Stromal cell of bone marrow (primary cell): ENCODE measurements at regions not wholly inside any gene's neighbourhood (a gene's known extent, or its start where the extent isn't known, plus 50 kb on each side); places are given as distances from the start of the nearest gene placed in this dataset.
A peak's percentile ranks its signal among the peaks of the same experiment; 100 is the strongest.
"Not testable (repeated sequence)": the region's sequence is repeated elsewhere in the genome, so short reads cannot be mapped to it uniquely, and the experiment has no call there.

Source experiments
- DNase-seq: peaks from one replicate; pipeline ENCODE4 v3.0.0-alpha.2; 2012; ENCODE audit warnings: low read depth

- DNase-seq = no peak
Observed at GRCh38 chr10:36547965-36548364, 577.4 kb upstream of the ANKRD30A start.

- DNase-seq = peak; percentile 38
Observed at GRCh38 chr10:36542493-36542892, 582.9 kb upstream of the ANKRD30A start.

- DNase-seq = no peak
Observed at GRCh38 chr10:36540611-36541010, 584.8 kb upstream of the ANKRD30A start.

- peak; percentile 48 for DNase-seq
Observed at GRCh38 chr10:36538953-36539586, 586.3 kb upstream of the ANKRD30A start.

GRCh38 chr10:36534471-36535002, 590.9 kb upstream of the ANKRD30A start:
- peak; percentile 65 for DNase-seq

GRCh38 chr10:36533861-36534260, 591.5 kb upstream of the ANKRD30A start:
- no peak for DNase-seq

GRCh38 chr10:36533316-36533715, 592.1 kb upstream of the ANKRD30A start:
- DNase-seq = no peak

- DNase-seq = peak; percentile 45
Observed at GRCh38 chr10:36531621-36532020, 593.8 kb upstream of the ANKRD30A start.

- DNase-seq = no peak
Observed at GRCh38 chr10:36526033-36526432, 599.4 kb upstream of the ANKRD30A start.

- not testable (repeated sequence) for DNase-seq
Observed at GRCh38 chr10:36524126-36524525, 601.3 kb upstream of the ANKRD30A start.

GRCh38 chr10:36519909-36520308, 605.5 kb upstream of the ANKRD30A start:
- no peak for DNase-seq

GRCh38 chr10:36516281-36516680, 609.1 kb upstream of the ANKRD30A start:
- no peak for DNase-seq

- DNase-seq = no peak
Observed at GRCh38 chr10:36515319-36515718, 610.1 kb upstream of the ANKRD30A start.

- no peak for DNase-seq
Observed at GRCh38 chr10:36507715-36508114, 617.7 kb upstream of the ANKRD30A start.

GRCh38 chr10:36506697-36507496, 618.5 kb upstream of the ANKRD30A start:
- DNase-seq = no peak

GRCh38 chr10:36506261-36506660, 619.1 kb upstream of the ANKRD30A start:
- no peak for DNase-seq

GRCh38 chr10:36504758-36505157, 620.6 kb upstream of the ANKRD30A start:
- DNase-seq = no peak

- no peak for DNase-seq
Observed at GRCh38 chr10:36500266-36500665, 625.1 kb upstream of the ANKRD30A start.

- no peak for DNase-seq
Observed at GRCh38 chr10:36499693-36500092, 625.7 kb upstream of the ANKRD30A start.

- no peak for DNase-seq
Observed at GRCh38 chr10:36496758-36497157, 628.6 kb upstream of the ANKRD30A start.

GRCh38 chr10:36494371-36494770, 631.0 kb upstream of the ANKRD30A start:
- peak; percentile 89 for DNase-seq

- peak; percentile 38 for DNase-seq
Observed at GRCh38 chr10:36493516-36493880, 631.9 kb upstream of the ANKRD30A start.
